ENCODE measurements at regions not wholly inside any gene's neighbourhood (a gene's known extent, or its start where the extent isn't known, plus 50 kb on each side); places are given as distances from the start of the nearest gene placed in this dataset.

- TF ChIP-seq CTCF (IDR thresholded peaks at IDR 0.05) = no peak
Observed at GRCh38 chr2:177324797-177325196, 60.3 kb upstream of the NFE2L2 start.

GRCh38 chr2:177325554-177325953 is 61.0 kb upstream of the NFE2L2 start:
- TF ChIP-seq CTCF (IDR thresholded peaks at IDR 0.05) = no peak

GRCh38 chr2:177326005-177326404 is 61.5 kb upstream of the NFE2L2 start:
- TF ChIP-seq CTCF (IDR thresholded peaks at IDR 0.05) = no peak

GRCh38 chr2:177326591-177326990 is 62.1 kb upstream of the NFE2L2 start:
- TF ChIP-seq CTCF (IDR thresholded peaks at IDR 0.05) = no peak

- no peak for TF ChIP-seq CTCF (IDR thresholded peaks at IDR 0.05)
Observed at GRCh38 chr2:177327009-177327408, 62.5 kb upstream of the NFE2L2 start.

GRCh38 chr2:177328056-177328455 is 63.5 kb upstream of the NFE2L2 start:
- no peak for TF ChIP-seq CTCF (IDR thresholded peaks at IDR 0.05)

- no peak for TF ChIP-seq CTCF (IDR thresholded peaks at IDR 0.05)
Observed at GRCh38 chr2:177329064-177329463, 63.5 kb upstream of the AGPS start.

GRCh38 chr2:177331466-177331997 is 61.0 kb upstream of the AGPS start:
- TF ChIP-seq CTCF (IDR thresholded peaks at IDR 0.05) = no peak

All from LNCAP (cell line).